GM23248 (cell line): ENCODE measurements at regions not wholly inside any gene's neighbourhood (a gene's known extent, or its start where the extent isn't known, plus 50 kb on each side); places are given as distances from the start of the nearest gene placed in this dataset.
A peak's percentile ranks its signal among the peaks of the same experiment; 100 is the strongest.

Experiments used
- DNase-seq: peaks from one replicate; pipeline ENCODE4 v3.0.0-alpha.2; 2015
- H2AFZ ChIP-seq: fragments of 200-600 bp; sonication (generic); 2 replicates; pipeline ENCODE4 v1.6.1; 2016; ENCODE audit warnings: antibody characterized with exemption
- H3F3A ChIP-seq: fragments of 200-600 bp; sonication (generic); 2 replicates; pipeline ENCODE4 v1.6.1; 2016; ENCODE audit warnings: mild to moderate bottlenecking, antibody characterized with exemption, mixed run types; ENCODE audit not compliant: insufficient read depth
- H3K27ac ChIP-seq: fragments of 200-600 bp; sonication (generic); 2 replicates; pipeline ENCODE4 v1.5.1; 2016; ENCODE audit warnings: mild to moderate bottlenecking
- H3K27me3 ChIP-seq: fragments of 200-600 bp; sonication (generic); replicated peaks from 2 replicates; pipeline ENCODE4 v1.6.1; 2016; ENCODE audit warnings: mild to moderate bottlenecking; ENCODE audit not compliant: insufficient read depth
- H3K36me3 ChIP-seq: fragments of 200-600 bp; sonication (generic); 2 replicates; pipeline ENCODE4 v1.6.1; 2016; ENCODE audit warnings: low read depth, mild to moderate bottlenecking
- H3K4me1 ChIP-seq: fragments of 200-600 bp; sonication (generic); 2 replicates; pipeline ENCODE4 v1.6.1; 2016; ENCODE audit warnings: mild to moderate bottlenecking; ENCODE audit not compliant: insufficient read depth
- H3K4me2 ChIP-seq: fragments of 200-600 bp; sonication (generic); one replicate; pipeline ENCODE4 v1.6.1; 2016; ENCODE audit warnings: mild to moderate bottlenecking; ENCODE audit not compliant: unreplicated experiment
- H3K4me3 ChIP-seq: fragments of 200-600 bp; sonication (generic); 2 replicates; pipeline ENCODE4 v1.5.1; 2016; ENCODE audit warnings: mild to moderate bottlenecking
- H3K79me2 ChIP-seq: fragments of 200-600 bp; sonication (generic); 2 replicates; pipeline ENCODE4 v1.6.1; 2016; ENCODE audit warnings: mild to moderate bottlenecking; ENCODE audit not compliant: insufficient read depth
- H3K9ac ChIP-seq: fragments of 200-600 bp; sonication (generic); 2 replicates; pipeline ENCODE4 v1.6.1; 2016; ENCODE audit warnings: mild to moderate bottlenecking
- H3K9me2 ChIP-seq: fragments of 200-600 bp; sonication (generic); 2 replicates; pipeline ENCODE4 v1.6.1; 2016; ENCODE audit warnings: mixed run types, mild to moderate bottlenecking, moderate library complexity; ENCODE audit not compliant: insufficient read depth
- H3K9me3 ChIP-seq: fragments of 200-600 bp; sonication (generic); one replicate; pipeline ENCODE4 v1.6.1; 2017; ENCODE audit warnings: low read depth
- H4K20me1 ChIP-seq: fragments of 200-600 bp; sonication (generic); 2 replicates; pipeline ENCODE4 v1.6.0; 2016; ENCODE audit not compliant: insufficient read depth
- EZH2 ChIP-seq: fragments of 200-600 bp; sonication (generic); IDR thresholded peaks from 2 replicates; pipeline ENCODE4 v1.6.1; 2018; ENCODE audit warnings: antibody characterized with exemption, mild to moderate bottlenecking; ENCODE audit not compliant: insufficient read depth, poor library complexity, severe bottlenecking
- EZH2phosphoT487 ChIP-seq: fragments of 200-600 bp; sonication (generic); IDR thresholded peaks from 2 replicates; pipeline ENCODE4 v1.6.1; 2018; ENCODE audit warnings: antibody characterized with exemption, moderate library complexity, mild to moderate bottlenecking, low read depth; ENCODE audit not compliant: insufficient read depth
- WGBS, 2 experiments: methylation state at CpG; one replicate each; pipeline ENCODE4 v1.1.6; 2015 to 2017; ENCODE audit warnings: low lambda C conversion rate in 2 of 2, low coverage in 1 of 2; ENCODE audit errors: missing lambda C conversion rate in 2 of 2; 5-methylcytosine and 5-hydroxymethylcytosine counted together
- in situ Hi-C: fragments of 300-500 bp; cut with MboI; formaldehyde crosslinking; loops from 2 replicates; pipeline ENCODE4 v1.15.0; 2020

GRCh38 chr3:104368760-104369159 lies 997.9 kb upstream of the ALCAM start:
- Histone ChIP-seq H3K79me2 (no peaks in the 10 kb centered on the region), H3K9me3 (no peaks in the 10 kb centered on the region), H3K27me3 (no peaks in the 10 kb centered on the region), H3K36me3 (no peaks in the 10 kb centered on the region), H3K4me1 (no peaks in the 10 kb centered on the region), H3K9me2 (no peaks in the 10 kb centered on the region), H3F3A (no peaks in the 10 kb centered on the region), H3K4me2 (no peak overlapping the region), H3K27ac (no peak overlapping the region), H3K9ac (no peak overlapping the region), H3K4me3 (no peak overlapping the region), H4K20me1 (no peaks in the 10 kb centered on the region), H2AFZ (no peak overlapping the region)
- DNase-seq = no peak
- in situ Hi-C loops = no loop called here
- no peak for TF ChIP-seq EZH2
- TF ChIP-seq EZH2phosphoT487 = no peak

- Histone ChIP-seq H3K9me3 (no peaks in the 10 kb centered on the region), H3K9ac (no peak overlapping the region), H3K27me3 (no peaks in the 10 kb centered on the region), H4K20me1 (no peaks in the 10 kb centered on the region), H3K9me2 (no peaks in the 10 kb centered on the region), H2AFZ (no peak overlapping the region), H3K4me3 (no peak overlapping the region), H3F3A (no peaks in the 10 kb centered on the region), H3K4me1 (no peaks in the 10 kb centered on the region), H3K36me3 (no peaks in the 10 kb centered on the region), H3K79me2 (no peaks in the 10 kb centered on the region), H3K27ac (no peak overlapping the region), H3K4me2 (no peak overlapping the region)
- DNase-seq = no peak
- TF ChIP-seq EZH2phosphoT487 = no peak
- no peak for TF ChIP-seq EZH2
- in situ Hi-C loops = no loop called here
- 43 to 52% methylated on average over 3 of the region's 3 CpGs for WGBS, 2 experiments
Measured at GRCh38 chr3:104385421-104385820, 981.3 kb upstream of the ALCAM start.

GRCh38 chr3:104388619-104389018 lies 978.1 kb upstream of the ALCAM start:
- H4K20me1 ChIP-seq = no peaks in the 10 kb centered on the region
- no peaks in the 10 kb centered on the region for H3K9me3 ChIP-seq
- no peak for DNase-seq
- no peaks in the 10 kb centered on the region for H3K9me2 ChIP-seq
- no peak overlapping the region for H3K27ac ChIP-seq
- in situ Hi-C loops = no loop called here
- no peak for TF ChIP-seq EZH2phosphoT487
- TF ChIP-seq EZH2 = no peak
- H3K36me3 ChIP-seq = no peaks in the 10 kb centered on the region
- no peak overlapping the region for H3K9ac ChIP-seq
- H3F3A ChIP-seq = no peaks in the 10 kb centered on the region
- H3K4me1 ChIP-seq = no peaks in the 10 kb centered on the region
- H3K4me3 ChIP-seq = no peak overlapping the region
- no peak overlapping the region for H2AFZ ChIP-seq
- no peaks in the 10 kb centered on the region for H3K27me3 ChIP-seq
- H3K4me2 ChIP-seq = no peak overlapping the region
- no peaks in the 10 kb centered on the region for H3K79me2 ChIP-seq

DNA sequence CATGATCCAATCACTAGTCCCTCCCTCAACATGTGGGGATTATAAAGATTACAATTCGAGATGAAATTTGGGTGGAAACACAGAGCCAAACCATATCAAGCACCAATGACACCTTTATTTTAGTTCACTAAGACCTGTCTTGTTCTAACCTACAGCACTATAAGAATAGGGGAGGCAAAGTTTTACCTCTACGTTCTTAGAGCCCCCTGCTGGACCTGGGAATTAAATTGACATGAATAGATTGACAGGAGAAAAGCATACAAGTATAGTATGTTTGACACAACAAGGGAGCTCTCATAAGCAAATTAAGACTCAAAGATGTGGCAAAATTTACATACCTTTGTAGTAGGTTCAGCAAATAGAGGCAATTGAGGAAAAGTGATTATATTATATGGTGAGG lies 974.4 kb upstream of the ALCAM start:
- Histone ChIP-seq H3K9ac (no peak overlapping the region), H3K79me2 (no peaks in the 10 kb centered on the region), H3K4me3 (no peak overlapping the region), H3K9me3 (no peaks in the 10 kb centered on the region), H3K9me2 (no peaks in the 10 kb centered on the region), H4K20me1 (no peaks in the 10 kb centered on the region), H3K36me3 (no peaks in the 10 kb centered on the region), H3K4me2 (no peak overlapping the region), H2AFZ (no peak overlapping the region), H3K27me3 (no peaks in the 10 kb centered on the region), H3F3A (no peaks in the 10 kb centered on the region), H3K27ac (no peak overlapping the region), H3K4me1 (no peaks in the 10 kb centered on the region)
- in situ Hi-C loops = no loop called here
- DNase-seq = peak; percentile 3
- WGBS, 2 experiments = 24 to 44% methylated on average over 2 of the region's 2 CpGs
- no peak for TF ChIP-seq EZH2
- no peak for TF ChIP-seq EZH2phosphoT487

- Histone ChIP-seq H3K4me1 (no peaks in the 10 kb centered on the region), H3K4me3 (no peak overlapping the region), H3K9me2 (no peaks in the 10 kb centered on the region), H3K9me3 (no peaks in the 10 kb centered on the region), H3K79me2 (no peaks in the 10 kb centered on the region), H3K27me3 (no peaks in the 10 kb centered on the region), H2AFZ (no peak overlapping the region), H3K9ac (no peak overlapping the region), H3K36me3 (no peaks in the 10 kb centered on the region), H4K20me1 (no peaks in the 10 kb centered on the region), H3F3A (no peaks in the 10 kb centered on the region), H3K27ac (no peak overlapping the region), H3K4me2 (no peak overlapping the region)
- in situ Hi-C loops = no loop called here
- DNase-seq = peak; percentile 9
- 83 to 93% methylated on average over 2 of the region's 2 CpGs for WGBS, 2 experiments
- TF ChIP-seq EZH2 = no peak
- no peak for TF ChIP-seq EZH2phosphoT487
Measured at GRCh38 chr3:104396974-104397669, 969.6 kb upstream of the ALCAM start.
